NCI-H2171 (cell line): ENCODE measurements at regions not wholly inside any gene's neighbourhood (a gene's known extent, or its start where the extent isn't known, plus 50 kb on each side); places are given as distances from the start of the nearest gene placed in this dataset.

Experiments used
- DNase-seq: peaks from one replicate; lab custom pipeline; 2025; lab: John Stamatoyannopoulos, UW

DNA sequence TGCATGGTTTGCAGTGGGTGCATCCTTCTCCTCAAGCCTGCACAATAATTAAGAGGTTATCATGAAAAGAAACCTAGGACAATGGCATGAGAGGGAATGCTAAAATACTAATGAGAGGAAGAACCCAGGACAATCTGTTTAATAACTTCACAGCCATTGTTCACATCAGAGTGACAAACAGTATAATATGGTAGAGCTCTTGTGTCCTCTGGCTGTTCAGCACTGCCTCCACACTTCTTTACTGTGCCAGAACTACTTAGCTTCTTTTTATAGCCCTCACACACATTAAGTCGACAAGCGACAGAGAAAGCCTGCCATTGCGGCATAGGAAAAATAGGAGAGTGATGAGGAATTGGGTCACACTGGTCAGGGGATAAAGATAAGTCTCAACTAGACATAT lies 65.0 kb upstream of the MEIS2 start:
- DNase-seq, result no peak

DNA sequence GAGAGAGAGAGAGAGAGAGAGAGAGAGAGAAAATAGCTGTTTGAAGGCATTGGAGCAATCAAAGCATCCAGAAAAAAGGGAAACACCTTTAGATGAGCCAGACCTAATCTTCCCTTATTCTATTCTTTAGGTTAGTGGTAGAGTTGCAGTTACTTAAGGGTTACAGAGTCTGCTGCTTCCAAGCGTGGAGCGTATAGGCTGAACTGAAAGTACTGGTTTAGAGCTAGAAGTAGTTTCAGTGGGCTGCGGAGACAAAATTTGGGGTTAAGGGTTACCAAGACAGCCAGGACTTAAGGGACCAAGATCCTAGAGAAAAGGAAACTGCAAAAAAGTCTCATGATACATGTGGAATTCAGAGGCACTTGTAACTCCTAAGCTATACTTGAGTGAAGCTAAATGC lies 66.1 kb upstream of the MEIS2 start:
- DNase-seq, result no peak

- no peak for DNase-seq
Observed at GRCh38 chr15:37181339-37181738, 81.0 kb upstream of the MEIS2 start.

- DNase-seq, result no peak
Observed at GRCh38 chr15:37199545-37199944, 99.2 kb upstream of the MEIS2 start.

DNA sequence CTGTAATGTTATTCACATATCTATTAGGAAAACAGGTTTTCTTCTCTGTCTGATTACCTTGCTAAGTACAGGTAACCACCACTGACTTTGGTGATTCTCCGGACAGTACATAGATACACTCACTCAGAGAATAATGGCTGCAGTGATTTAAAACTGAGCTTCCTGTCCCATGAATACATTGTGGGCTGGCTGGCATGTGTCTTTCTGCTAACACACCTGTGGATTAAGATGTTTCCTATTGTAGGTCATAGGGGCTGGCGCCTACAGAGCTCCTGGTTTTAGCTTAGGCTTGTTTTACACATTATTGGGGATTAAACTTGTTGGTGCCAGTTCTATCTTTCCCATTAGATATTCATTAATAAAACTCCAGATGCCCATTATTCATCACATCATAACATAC lies 102.7 kb upstream of the MEIS2 start:
- no peak for DNase-seq

DNA sequence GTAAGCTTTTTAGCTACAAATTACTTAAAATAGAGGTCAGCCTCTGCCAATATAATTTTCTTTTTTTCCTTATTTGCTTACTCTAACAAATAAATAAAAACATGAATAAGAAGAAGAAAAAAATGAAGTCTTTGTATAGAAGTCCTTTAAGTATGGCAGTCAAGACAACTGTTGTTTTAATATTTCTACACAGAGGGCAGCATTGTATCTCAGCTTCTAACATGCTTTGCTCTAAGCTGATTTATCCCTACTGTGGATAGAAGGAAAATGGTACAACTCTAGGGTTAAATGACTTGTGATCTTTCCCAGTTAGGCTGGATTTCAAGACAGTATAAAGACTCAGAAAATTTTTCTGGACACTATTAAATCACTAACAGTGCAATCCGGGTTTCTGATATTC lies 104.3 kb upstream of the MEIS2 start:
- no peak for DNase-seq

GRCh38 chr15:37206690-37207089 lies 106.3 kb upstream of the MEIS2 start:
- DNase-seq, result no peak

GRCh38 chr15:37208146-37209040 lies 108.0 kb upstream of the MEIS2 start:
- DNase-seq, result no peak

DNA sequence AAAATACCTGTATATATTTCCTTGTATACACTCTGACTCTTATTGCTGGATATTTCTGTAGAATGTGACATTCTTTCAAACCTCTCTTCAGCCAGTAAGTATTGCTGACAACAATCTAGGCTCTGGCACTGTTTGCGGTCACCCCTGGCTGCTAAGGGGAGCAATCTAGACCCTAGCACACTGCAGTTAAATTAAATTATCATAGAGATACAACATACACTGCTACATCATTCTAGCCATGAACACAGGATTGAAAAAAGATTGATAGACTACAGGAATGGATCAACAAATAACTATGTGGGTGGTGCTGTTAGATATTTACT lies 108.7 kb upstream of the MEIS2 start:
- no peak for DNase-seq

- no peak for DNase-seq
Observed at GRCh38 chr15:37217567-37217966, 117.2 kb upstream of the MEIS2 start.

DNA sequence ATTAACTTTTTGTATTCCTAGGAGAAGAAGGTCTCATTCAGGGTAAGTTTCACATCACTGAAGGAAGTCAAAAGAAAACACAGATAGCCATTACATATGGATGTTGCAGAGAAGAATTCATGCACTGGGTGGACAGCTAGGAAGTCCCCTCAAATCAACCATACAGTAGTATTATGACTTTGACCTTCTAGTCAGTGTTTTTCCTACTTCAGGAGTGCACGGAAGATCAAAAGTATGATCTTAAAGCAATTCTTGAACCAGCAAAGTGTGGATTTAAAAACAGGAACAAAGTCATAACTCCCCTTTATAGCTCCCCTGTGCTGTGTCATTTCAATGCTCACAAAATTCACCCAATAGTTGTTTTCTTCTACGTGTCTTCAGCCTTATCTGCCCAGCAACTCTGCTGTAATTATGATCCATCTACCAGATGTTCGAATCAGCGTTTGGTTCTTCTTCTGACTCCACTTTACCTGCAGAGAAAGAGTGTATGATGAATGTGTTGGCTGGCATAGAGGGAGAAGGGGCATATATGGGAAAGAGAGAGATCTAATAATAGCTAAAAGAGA lies 118.1 kb upstream of the MEIS2 start:
- no peak for DNase-seq

DNA sequence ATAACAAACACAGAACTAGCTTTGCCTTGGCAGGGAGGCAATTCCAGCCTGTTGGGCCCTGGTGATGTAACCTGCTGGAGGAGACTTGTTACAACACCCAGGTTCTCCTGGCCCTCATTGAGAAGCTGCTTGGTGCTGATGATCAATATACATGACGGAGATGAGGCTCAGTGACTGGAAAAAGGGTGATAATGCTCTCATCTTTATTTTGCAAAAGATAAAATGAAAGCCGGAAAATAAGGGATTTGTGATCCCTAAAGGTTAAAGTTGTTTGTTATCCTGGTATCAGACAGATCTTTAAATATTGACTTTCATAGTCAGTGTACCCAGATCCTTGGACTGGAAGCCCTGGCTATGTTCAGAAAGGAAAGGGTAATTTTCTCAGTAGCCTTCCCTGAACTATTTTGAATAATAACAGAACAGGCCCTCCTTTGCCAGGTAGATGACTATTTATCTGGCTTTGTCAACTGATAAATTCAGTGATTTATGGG lies 118.9 kb upstream of the MEIS2 start:
- DNase-seq, result no peak

DNA sequence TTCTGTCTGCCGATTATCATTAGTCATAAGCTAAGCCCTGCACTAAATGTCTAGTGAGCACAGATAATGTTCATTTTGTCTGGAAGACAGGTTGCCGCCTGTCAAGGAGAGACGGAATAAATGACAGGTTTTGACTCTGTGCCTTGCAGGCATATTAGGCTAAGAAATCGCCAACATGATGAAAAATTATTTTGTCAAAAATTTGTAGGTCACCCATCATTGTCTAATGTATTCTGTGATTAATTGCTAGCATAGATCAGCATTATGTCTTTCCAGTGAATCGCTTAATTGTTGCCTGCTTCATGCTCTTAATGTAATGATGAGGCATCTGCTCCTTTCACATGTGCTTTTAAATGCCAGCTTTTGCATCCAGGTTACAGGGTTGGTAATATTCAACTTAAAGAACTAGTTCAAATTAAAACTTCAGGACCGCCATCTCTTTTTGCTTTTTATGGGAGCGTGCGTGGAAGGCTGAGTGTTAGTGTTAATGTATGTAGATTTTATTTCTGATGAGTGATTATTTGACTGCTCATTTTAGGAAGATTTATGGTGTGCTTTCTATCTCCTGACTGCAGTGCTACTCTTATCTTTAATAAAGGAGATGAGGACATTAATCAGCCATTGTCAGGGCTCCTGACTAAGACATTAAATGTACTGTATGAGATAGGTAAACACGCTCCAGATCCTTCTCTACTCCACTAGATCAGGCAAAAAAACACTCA lies 120.8 kb upstream of the MEIS2 start:
- no peak for DNase-seq

GRCh38 chr15:37221671-37222145 lies 121.4 kb upstream of the MEIS2 start:
- DNase-seq, result no peak

- no peak for DNase-seq
Observed at GRCh38 chr15:37223089-37223488, 122.7 kb upstream of the MEIS2 start.

DNA sequence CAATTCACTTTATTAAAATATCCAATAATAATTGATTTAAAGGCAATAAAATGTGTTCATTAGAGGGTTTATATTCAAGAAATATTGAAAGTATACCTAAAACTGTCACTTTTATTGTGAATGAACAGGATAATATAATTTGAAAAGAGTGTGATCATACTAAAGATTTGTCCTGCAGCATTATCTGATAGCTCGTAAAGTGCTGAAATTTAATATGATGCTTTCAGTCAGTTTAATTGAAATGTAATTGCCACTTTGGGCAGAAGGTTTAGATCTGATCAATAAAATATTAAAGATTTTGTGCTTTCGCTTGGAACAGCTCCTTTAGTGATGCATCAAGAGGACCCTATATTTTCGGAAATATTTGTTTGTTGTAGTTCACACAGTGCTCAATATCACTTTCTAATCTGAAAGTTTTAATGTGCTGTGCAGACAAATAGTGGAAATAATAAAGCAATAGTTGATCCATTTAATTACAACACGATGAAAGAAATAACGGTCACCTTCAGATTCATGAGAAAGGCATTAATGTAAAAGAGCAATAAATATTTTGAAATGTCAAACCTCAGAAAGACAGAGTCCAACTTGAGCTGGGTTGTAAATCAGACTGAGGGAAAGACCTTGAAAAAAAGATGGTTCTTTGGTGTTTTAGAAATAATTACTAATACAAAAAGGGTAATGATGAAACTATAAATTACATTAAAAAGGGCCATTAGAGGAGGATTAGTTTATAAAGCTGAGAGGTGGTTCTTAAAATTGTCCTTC lies 129.7 kb upstream of the MEIS2 start:
- no peak for DNase-seq

- DNase-seq, result no peak
Observed at GRCh38 chr15:37245358-37245757, 145.0 kb upstream of the MEIS2 start.

- DNase-seq, result no peak
Observed at GRCh38 chr15:37246065-37246464, 145.7 kb upstream of the MEIS2 start.

DNA sequence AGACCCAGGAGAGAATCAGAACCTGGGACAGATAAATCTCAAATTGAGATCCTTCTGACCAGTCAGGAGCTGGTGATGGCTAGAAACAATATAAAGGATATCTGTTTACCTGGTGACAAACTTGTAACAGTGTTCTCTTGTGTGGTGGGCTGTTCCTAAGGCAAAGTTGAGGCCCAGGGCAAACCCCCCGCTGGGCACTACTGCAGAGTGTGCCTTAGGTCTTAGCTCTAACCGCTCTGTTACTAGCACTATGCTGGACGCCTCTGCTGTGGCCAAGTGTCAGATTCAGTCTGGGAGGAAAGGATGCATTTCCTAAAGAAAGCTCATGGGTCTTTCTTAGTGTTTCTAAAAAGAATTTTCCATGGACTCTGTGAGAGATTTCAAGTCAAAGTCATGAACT lies 146.5 kb upstream of the MEIS2 start:
- DNase-seq, result no peak

GRCh38 chr15:37249249-37249648 lies 148.9 kb upstream of the MEIS2 start:
- DNase-seq, result no peak

DNA sequence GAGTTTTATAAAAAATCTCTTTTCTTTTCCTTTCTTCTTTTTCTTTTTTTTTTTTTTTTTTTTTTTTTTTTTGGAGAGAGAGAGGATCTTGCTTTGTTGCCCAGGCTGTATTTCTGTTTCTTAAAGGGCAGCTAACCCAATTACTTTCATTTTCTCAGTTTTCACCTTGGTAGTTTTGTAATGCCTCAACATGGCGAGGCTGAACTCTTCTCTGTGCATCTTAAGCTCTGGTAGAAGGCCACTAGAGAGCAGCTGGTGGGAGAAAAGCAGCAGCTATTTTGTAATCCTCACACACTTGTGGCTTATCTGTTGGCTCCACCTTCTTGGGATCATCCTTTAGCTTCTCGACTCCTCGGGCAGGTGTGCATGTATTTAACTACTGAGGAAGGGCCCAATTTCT lies 152.2 kb upstream of the MEIS2 start:
- DNase-seq, result no peak

DNA sequence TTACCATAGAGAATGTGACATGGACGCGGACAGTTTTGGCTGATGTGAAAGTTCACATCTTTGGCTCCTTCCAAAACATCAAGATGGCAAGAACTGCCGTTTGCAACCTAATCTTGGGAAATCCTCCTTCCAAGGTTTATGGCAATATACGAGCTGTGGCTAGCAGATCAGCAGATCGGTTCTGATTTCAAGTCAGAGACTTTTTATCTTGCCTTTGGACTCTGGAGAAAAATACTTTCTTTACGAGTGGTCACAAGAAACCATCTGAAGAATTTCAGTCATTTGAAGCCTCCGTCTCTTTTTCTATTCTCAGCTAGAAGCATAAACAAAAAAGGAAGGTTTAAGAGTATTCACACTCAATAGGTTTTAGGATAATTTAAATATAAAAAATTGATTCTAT lies 153.5 kb upstream of the MEIS2 start:
- no peak for DNase-seq
